ENCODE measurements at regions not wholly inside any gene's neighbourhood (a gene's known extent, or its start where the extent isn't known, plus 50 kb on each side); places are given as distances from the start of the nearest gene placed in this dataset.
"Not testable (repeated sequence)": the region's sequence is repeated elsewhere in the genome, so short reads cannot be mapped to it uniquely, and the experiment has no call there.

GRCh38 chr3:157912514-157913451, 193.4 kb downstream of the SHOX2 start:
- peak in 1 of 2 donors; percentile 51 for DNase-seq (ENCODE audit: low read depth in 2 of 2)
- TF ChIP-seq CTCF (conservative IDR thresholded peaks at IDR 0.05 in 1 of 2, IDR thresholded peaks at IDR 0.05 in 1 of 2; ENCODE audit: low read depth in 1 of 2, low read length in 2 of 2): no peak
- no peak for TF ChIP-seq EZH2 (IDR thresholded peaks at IDR 0.05; ENCODE audit: low read length, missing control alignments)

DNA sequence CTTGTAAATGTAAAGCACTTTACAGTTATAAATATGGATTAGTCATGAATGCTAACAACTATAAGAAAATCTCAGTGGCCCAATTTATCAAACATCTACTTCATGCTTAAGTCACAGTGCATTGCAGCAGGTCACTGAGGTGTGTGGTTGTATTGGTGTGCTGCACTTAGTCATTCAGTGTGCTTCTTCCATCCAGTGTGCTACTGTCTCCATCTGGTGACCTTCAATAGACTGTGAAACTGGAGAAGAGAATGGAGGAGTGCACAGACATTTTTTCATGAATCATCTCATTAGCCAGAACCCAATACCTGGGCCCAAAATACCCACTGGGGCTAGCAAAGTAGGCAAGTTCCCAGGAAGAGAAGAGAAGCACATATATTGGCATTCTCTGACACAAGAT, 199.6 kb downstream of the SHOX2 start:
- Histone ChIP-seq H3K4me3 (replicated peaks in 1 of 4; ENCODE audit: control extremely low read depth in 1 of 4, insufficient read depth in 1 of 4, low read depth in 3 of 4, low read length in 4 of 4) (no peak overlapping the region), H3K9me3 (ENCODE audit: control insufficient read depth, insufficient read depth, low read depth, low read length) (no peaks in the 10 kb centered on the region), H3K27me3 (ENCODE audit: control insufficient read depth, insufficient read depth, low read length) (no peaks in the 10 kb centered on the region), H2AFZ (ENCODE audit: low read length) (no peak overlapping the region), H4K20me1 (ENCODE audit: control insufficient read depth, extremely low read depth, insufficient read depth, low read length) (no peaks in the 10 kb centered on the region), H3K79me2 (ENCODE audit: control insufficient read depth, insufficient read depth, low read length) (no peaks in the 10 kb centered on the region), H3K9ac (ENCODE audit: insufficient read depth, low read length) (no peak overlapping the region), H3K4me1 (ENCODE audit: control insufficient read depth, extremely low read depth, insufficient read depth, low read length) (no peaks in the 10 kb centered on the region), H3K27ac (ENCODE audit: insufficient read depth, low read length) (no peak overlapping the region), H3K4me2 (ENCODE audit: extremely low read depth, insufficient read depth, low read length) (no peak overlapping the region), H3K36me3 (ENCODE audit: control insufficient read depth, insufficient read depth, low read length) (no peaks in the 10 kb centered on the region)
- TF ChIP-seq EZH2 (IDR thresholded peaks at IDR 0.05; ENCODE audit: low read length, missing control alignments) (no peak), CTCF (conservative IDR thresholded peaks at IDR 0.05 in 1 of 2, IDR thresholded peaks at IDR 0.05 in 1 of 2; ENCODE audit: low read depth in 1 of 2, low read length in 2 of 2) (peak in 1 of 2 donors; percentile 34)
- peak in 1 of 2 donors; percentile 3 for DNase-seq (ENCODE audit: low read depth in 2 of 2)

More at GRCh38 chr3:157912514-157913451, 193.4 kb downstream of the SHOX2 start:
- Histone ChIP-seq H3K4me1 (ENCODE audit: control insufficient read depth, extremely low read depth, insufficient read depth, low read length) (no peaks in the 10 kb centered on the region), H3K27me3 (ENCODE audit: control insufficient read depth, insufficient read depth, low read length) (no peaks in the 10 kb centered on the region), H3K4me3 (replicated peaks in 1 of 4; ENCODE audit: control extremely low read depth in 1 of 4, insufficient read depth in 1 of 4, low read depth in 3 of 4, low read length in 4 of 4) (no peak overlapping the region), H3K4me2 (ENCODE audit: extremely low read depth, insufficient read depth, low read length) (no peak overlapping the region), H3K27ac (ENCODE audit: insufficient read depth, low read length) (no peak overlapping the region), H4K20me1 (ENCODE audit: control insufficient read depth, extremely low read depth, insufficient read depth, low read length) (no peaks in the 10 kb centered on the region), H3K9ac (ENCODE audit: insufficient read depth, low read length) (no peak overlapping the region), H3K79me2 (ENCODE audit: control insufficient read depth, insufficient read depth, low read length) (no peaks in the 10 kb centered on the region), H3K9me3 (ENCODE audit: control insufficient read depth, insufficient read depth, low read depth, low read length) (no peaks in the 10 kb centered on the region), H3K36me3 (ENCODE audit: control insufficient read depth, insufficient read depth, low read length) (no peaks in the 10 kb centered on the region), H2AFZ (ENCODE audit: low read length) (no peak overlapping the region)

- Histone ChIP-seq H3K36me3 (ENCODE audit: control insufficient read depth, insufficient read depth, low read length) (no peaks in the 10 kb centered on the region), H3K79me2 (ENCODE audit: control insufficient read depth, insufficient read depth, low read length) (no peaks in the 10 kb centered on the region), H2AFZ (ENCODE audit: low read length) (no peak overlapping the region), H3K4me1 (ENCODE audit: control insufficient read depth, extremely low read depth, insufficient read depth, low read length) (no peaks in the 10 kb centered on the region), H3K27me3 (ENCODE audit: control insufficient read depth, insufficient read depth, low read length) (no peaks in the 10 kb centered on the region), H4K20me1 (ENCODE audit: control insufficient read depth, extremely low read depth, insufficient read depth, low read length) (no peaks in the 10 kb centered on the region), H3K9me3 (ENCODE audit: control insufficient read depth, insufficient read depth, low read depth, low read length) (no peaks in the 10 kb centered on the region), H3K4me3 (replicated peaks in 1 of 4; ENCODE audit: control extremely low read depth in 1 of 4, insufficient read depth in 1 of 4, low read depth in 3 of 4, low read length in 4 of 4) (no peak overlapping the region), H3K9ac (ENCODE audit: insufficient read depth, low read length) (no peak overlapping the region), H3K27ac (ENCODE audit: insufficient read depth, low read length) (no peak overlapping the region), H3K4me2 (ENCODE audit: extremely low read depth, insufficient read depth, low read length) (no peak overlapping the region)
- TF ChIP-seq CTCF (conservative IDR thresholded peaks at IDR 0.05 in 1 of 2, IDR thresholded peaks at IDR 0.05 in 1 of 2; ENCODE audit: low read depth in 1 of 2, low read length in 2 of 2): no peak
- no peak for DNase-seq (ENCODE audit: low read depth in 2 of 2)
Measured at GRCh38 chr3:157905885-157906284, 200.3 kb downstream of the SHOX2 start.

DNA sequence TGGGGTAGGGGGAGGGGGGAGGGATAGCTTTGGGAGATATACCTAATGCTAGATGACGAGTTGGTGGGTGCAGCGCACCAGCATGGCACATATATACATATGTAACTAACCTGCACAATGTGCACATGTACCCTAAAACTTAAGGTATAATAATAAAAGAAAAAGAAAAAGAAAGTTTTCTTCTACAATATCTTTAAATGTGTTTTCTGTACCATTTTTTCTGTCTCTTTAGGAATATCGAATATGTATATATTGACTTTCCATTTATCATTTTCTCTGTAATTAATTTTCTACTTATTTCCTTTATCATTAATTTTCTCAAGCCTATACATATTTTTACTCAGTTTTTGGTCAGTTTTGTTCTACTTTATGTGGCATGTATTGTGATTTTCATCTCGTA, 203.5 kb downstream of the SHOX2 start:
- H3K4me1 ChIP-seq (ENCODE audit: control insufficient read depth, extremely low read depth, insufficient read depth, low read length); H2AFZ ChIP-seq (ENCODE audit: low read length); H3K79me2 ChIP-seq (ENCODE audit: control insufficient read depth, insufficient read depth, low read length); H3K36me3 ChIP-seq (ENCODE audit: control insufficient read depth, insufficient read depth, low read length); H3K4me3 ChIP-seq (replicated peaks in 1 of 4; ENCODE audit: control extremely low read depth in 1 of 4, insufficient read depth in 1 of 4, low read depth in 3 of 4, low read length in 4 of 4); H3K9ac ChIP-seq (ENCODE audit: insufficient read depth, low read length); DNase-seq (ENCODE audit: low read depth in 2 of 2); H3K9me3 ChIP-seq (ENCODE audit: control insufficient read depth, insufficient read depth, low read depth, low read length); H3K4me2 ChIP-seq (ENCODE audit: extremely low read depth, insufficient read depth, low read length); H4K20me1 ChIP-seq (ENCODE audit: control insufficient read depth, extremely low read depth, insufficient read depth, low read length); H3K27ac ChIP-seq (ENCODE audit: insufficient read depth, low read length); H3K27me3 ChIP-seq (ENCODE audit: control insufficient read depth, insufficient read depth, low read length): not testable (repeated sequence)
